H1 (cell line): ENCODE measurements at regions not wholly inside any gene's neighbourhood (a gene's known extent, or its start where the extent isn't known, plus 50 kb on each side); places are given as distances from the start of the nearest gene placed in this dataset.

Experiments
- CTCF ChIA-PET: fragments of 300-600 bp; sonication (Branson Sonifier 250); formaldehyde crosslinking; loops from one replicate; lab custom pipeline; 2021; ENCODE audit not compliant: partially characterized antibody; lab: Charles Lee
- POLR2A ChIA-PET: fragments of 300-600 bp; sonication (Branson Sonifier 250); formaldehyde crosslinking; loops from one replicate; lab custom pipeline; 2021; ENCODE audit warnings: inconsistent platforms; ENCODE audit not compliant: partially characterized antibody; lab: Charles Lee
- DNase-seq, 2 experiments: peaks; one replicate each; pipeline versions ENCODE4 v3.0.0 to v3.0.0-alpha.2; 2010 to 2022; ENCODE audit warnings: low spot score in 2 of 2, low read depth in 1 of 2, mixed read lengths in 1 of 2
- FAIRE-seq: peaks from 2 replicates; lab custom pipeline; 2011; peaks lifted over from hg19 to GRCh38; lab: Jason Lieb, UNC
- H2AFZ ChIP-seq: 2 replicates; pipeline ENCODE4 v1.8.1; 2012; ENCODE audit warnings: low read length, inconsistent platforms
- H2AK5ac ChIP-seq: 2 replicates; pipeline ENCODE4 v1.6.1; 2013; ENCODE audit warnings: low read depth, low read length
- H2BK120ac ChIP-seq: replicated peaks from 2 replicates; pipeline ENCODE3; 2013; ENCODE audit warnings: low read depth, low read length, inconsistent platforms
- H2BK12ac ChIP-seq: 2 replicates; pipeline ENCODE4 v1.6.1; 2013; ENCODE audit warnings: low read depth, low read length
- H2BK15ac ChIP-seq: 2 replicates; pipeline ENCODE4 v1.6.1; 2013; ENCODE audit warnings: low read length
- H2BK20ac ChIP-seq: 2 replicates; pipeline ENCODE4 v1.6.1; 2013; ENCODE audit warnings: low read length
- H2BK5ac ChIP-seq: 2 replicates; pipeline ENCODE4 v1.6.1; 2013; ENCODE audit warnings: low read depth, low read length
- H3K14ac ChIP-seq: 2 replicates; pipeline ENCODE4 v1.6.1; 2013; ENCODE audit warnings: inconsistent platforms; ENCODE audit not compliant: insufficient read length
- H3K18ac ChIP-seq: 2 replicates; pipeline ENCODE4 v1.6.1; 2013; ENCODE audit warnings: low read length; ENCODE audit errors: extremely low read depth
- H3K23ac ChIP-seq: 2 replicates; pipeline ENCODE4 v1.6.1; 2013; ENCODE audit warnings: inconsistent platforms; ENCODE audit not compliant: insufficient read length
- H3K23me2 ChIP-seq: 2 replicates; pipeline ENCODE4 v1.6.1; 2013; ENCODE audit warnings: low read depth, low read length
- H3K27ac ChIP-seq: 2 replicates; pipeline ENCODE4 v1.6.1; 2011; ENCODE audit warnings: low read depth, low read length, inconsistent platforms
- H3K27me3 ChIP-seq, 4 experiments: replicated peaks in 1 of 4; 1 replicate in 1 of 4; 2 replicates in 3 of 4; pipeline versions ENCODE4 v1.6.1 to v1.8.1; 2011 to 2013; ENCODE audit warnings: low read length in 3 of 4, mild to moderate bottlenecking in 3 of 4, inconsistent platforms in 2 of 4, mixed read lengths in 2 of 4, moderate library complexity in 1 of 4; ENCODE audit not compliant: control insufficient read depth in 3 of 4, insufficient read depth in 3 of 4; ENCODE audit errors: extremely low read depth in 1 of 4
- H3K36me3 ChIP-seq, 4 experiments: 2 replicates each; pipeline versions ENCODE4 v1.6.1 to v1.8.1; 2011 to 2013; ENCODE audit warnings: mild to moderate bottlenecking in 4 of 4, low read length in 3 of 4, moderate library complexity in 2 of 4, control low read depth in 1 of 4, inconsistent platforms in 1 of 4; ENCODE audit not compliant: insufficient read depth in 4 of 4, control insufficient read depth in 2 of 4
- H3K4ac ChIP-seq: replicated peaks from 2 replicates; pipeline ENCODE3; 2013; ENCODE audit warnings: low read length, low read depth, mixed read lengths, inconsistent platforms; ENCODE audit not compliant: insufficient read length
- H3K4me1 ChIP-seq, 4 experiments: replicated peaks in 1 of 4; 1 replicate in 1 of 4; 2 replicates in 3 of 4; pipeline versions ENCODE4 v1.6.1 to v1.8.1; 2011 to 2013; ENCODE audit warnings: low read length in 3 of 4, inconsistent platforms in 2 of 4, mixed read lengths in 1 of 4; ENCODE audit not compliant: insufficient read depth in 4 of 4, control insufficient read depth in 3 of 4
- H3K4me2 ChIP-seq, 2 experiments: 2 replicates each; pipeline versions ENCODE4 v1.6.1 to v1.8.1; 2011 to 2013; ENCODE audit warnings: low read depth in 2 of 2, low read length in 2 of 2, control low read depth in 1 of 2, inconsistent platforms in 1 of 2, mild to moderate bottlenecking in 1 of 2; ENCODE audit not compliant: insufficient read depth in 1 of 2
- H3K4me3 ChIP-seq, 4 experiments: fragments of 200-600, 300-600 bp in 1 of 4; sonication (generic), shearing (Covaris generic), sonication (Bioruptor Twin) in 1 of 4; 2 replicates each; pipeline versions ENCODE4 v1.5.1 to v1.8.1; 2011 to 2016; ENCODE audit warnings: low read length in 4 of 4, low read depth in 3 of 4, control low read depth in 2 of 4, inconsistent platforms in 2 of 4, mild to moderate bottlenecking in 2 of 4, mixed read lengths in 1 of 4, moderate library complexity in 1 of 4; ENCODE audit not compliant: insufficient read depth in 2 of 4; ENCODE audit errors: extremely low read depth in 1 of 4
- H3K56ac ChIP-seq: replicated peaks from 2 replicates; pipeline ENCODE3; 2013; ENCODE audit warnings: low read depth, mild to moderate bottlenecking, mixed read lengths, low read length, inconsistent platforms; ENCODE audit not compliant: insufficient read length
- H3K79me1 ChIP-seq: 2 replicates; pipeline ENCODE4 v1.6.1; 2013; ENCODE audit warnings: low read depth, low read length, control low read depth
- H3K79me2 ChIP-seq, 2 experiments: 2 replicates each; pipeline versions ENCODE4 v1.6.1 to v1.8.1; 2012 to 2013; ENCODE audit warnings: low read length in 2 of 2, mild to moderate bottlenecking in 2 of 2, inconsistent platforms in 1 of 2; ENCODE audit not compliant: insufficient read depth in 2 of 2, control insufficient read depth in 1 of 2
- H3K9ac ChIP-seq, 4 experiments: replicated peaks in 1 of 4; 1 replicate in 1 of 4; 2 replicates in 3 of 4; pipeline versions ENCODE4 v1.6.1 to v1.8.1; 2011 to 2013; ENCODE audit warnings: low read depth in 3 of 4, low read length in 3 of 4, control low read depth in 2 of 4, mild to moderate bottlenecking in 2 of 4, moderate library complexity in 2 of 4, inconsistent platforms in 1 of 4; ENCODE audit errors: extremely low read depth in 1 of 4
- H3K9me3 ChIP-seq, 2 experiments: 2 replicates each; pipeline versions ENCODE4 v1.6.1 to v1.8.1; 2012 to 2013; ENCODE audit warnings: mild to moderate bottlenecking in 2 of 2, moderate library complexity in 2 of 2, control low read depth in 1 of 2, inconsistent platforms in 1 of 2, low read depth in 1 of 2, low read length in 1 of 2, mixed read lengths in 1 of 2; ENCODE audit not compliant: insufficient read depth in 2 of 2
- H4K20me1 ChIP-seq, 2 experiments: replicated peaks in 1 of 2; 2 replicates each; pipeline versions ENCODE3 to v1.8.1; 2011 to 2013; ENCODE audit warnings: inconsistent platforms in 2 of 2, low read length in 2 of 2, mild to moderate bottlenecking in 1 of 2; ENCODE audit not compliant: insufficient read depth in 2 of 2, control insufficient read depth in 1 of 2
- H4K5ac ChIP-seq: 2 replicates; pipeline ENCODE4 v1.6.1; 2013; ENCODE audit warnings: low read length, low read depth, mixed read lengths, inconsistent platforms; ENCODE audit not compliant: insufficient read length
- H4K8ac ChIP-seq: 2 replicates; pipeline ENCODE4 v1.8.0; 2013; ENCODE audit warnings: mild to moderate bottlenecking, moderate library complexity, low read length, inconsistent platforms; ENCODE audit not compliant: insufficient read depth; ENCODE audit errors: extremely low read depth
- H4K91ac ChIP-seq: replicated peaks from 2 replicates; pipeline ENCODE3; 2013; ENCODE audit warnings: low read length, mixed read lengths, inconsistent platforms; ENCODE audit not compliant: insufficient read length
- ATF2 ChIP-seq: IDR thresholded peaks from 2 replicates; pipeline ENCODE4 v1.6.1; 2012; ENCODE audit warnings: low read length, inconsistent platforms
- EP300 ChIP-seq, 2 experiments: IDR thresholded peaks; 1 replicate in 1 of 2; 2 replicates in 1 of 2; pipeline ENCODE4 v1.6.1; 2011 to 2012; ENCODE audit warnings: low read depth in 2 of 2, low read length in 2 of 2, mild to moderate bottlenecking in 2 of 2, borderline replicate concordance in 1 of 2, inconsistent platforms in 1 of 2, moderate library complexity in 1 of 2
- EZH2 ChIP-seq: fragments of 200-600 bp; sonication (generic); IDR thresholded peaks from 2 replicates; pipeline ENCODE4 v1.7.1; 2012; ENCODE audit warnings: low read depth, mild to moderate bottlenecking, moderate library complexity, low read length, inconsistent platforms; ENCODE audit not compliant: severe bottlenecking
- HDAC2 ChIP-seq, 2 experiments: fragments of 300-600 bp in 1 of 2; sonication (generic) in 1 of 2; IDR thresholded peaks; 2 replicates each; pipeline ENCODE4 v1.6.1; 2011 to 2012; ENCODE audit warnings: low read depth in 2 of 2, low read length in 2 of 2, mild to moderate bottlenecking in 2 of 2, moderate library complexity in 2 of 2, borderline replicate concordance in 1 of 2, inconsistent platforms in 1 of 2
- KDM4A ChIP-seq: IDR thresholded peaks from one replicate; pipeline ENCODE4 v1.7.1; 2012; ENCODE audit warnings: low read depth, mild to moderate bottlenecking, moderate library complexity, low read length, inconsistent platforms; ENCODE audit not compliant: severe bottlenecking
- MAFK ChIP-seq: IDR thresholded peaks from 2 replicates; pipeline ENCODE4 v1.6.1; 2012; ENCODE audit warnings: low read depth, mild to moderate bottlenecking, improper control_type of control experiment, low read length
- RBBP5 ChIP-seq: IDR thresholded peaks from 2 replicates; pipeline ENCODE4 v1.7.1; 2012; ENCODE audit warnings: low read depth, mild to moderate bottlenecking, inconsistent platforms, low read length, moderate library complexity, borderline replicate concordance
- SIRT6 ChIP-seq: IDR thresholded peaks from one replicate; pipeline ENCODE4 v1.7.1; 2012; ENCODE audit warnings: low read length, inconsistent platforms
- SP2 ChIP-seq: IDR thresholded peaks from 2 replicates; pipeline ENCODE4 v1.6.1; 2012; ENCODE audit warnings: mild to moderate bottlenecking, low read length, inconsistent platforms
- whole genome bisulfite sequencing, 2 experiments: shearing (Covaris generic) in 1 of 2; methylation state at CpG; one replicate each; pipeline versions ENCODE4 v1.1.6 to v1.1.7; 2013 to 2015; ENCODE audit warnings: low lambda C conversion rate in 2 of 2, mixed read lengths in 2 of 2, inconsistent platforms in 1 of 2, low coverage in 1 of 2, missing lambda C conversion rate in 1 of 2; ENCODE audit not compliant: insufficient replicate concordance in 2 of 2, insufficient coverage in 1 of 2, insufficient read length in 1 of 2; ENCODE audit errors: extremely low coverage in 1 of 2, missing lambda C conversion rate in 1 of 2; 5-methylcytosine and 5-hydroxymethylcytosine counted together

- Histone ChIP-seq H2BK20ac (no peak overlapping the region), H3K18ac (no peak overlapping the region), H3K56ac (no peak overlapping the region), H3K23ac (no peak overlapping the region), H2BK120ac (no peak overlapping the region), H4K5ac (no peak overlapping the region), H3K9ac (no peak overlapping the region), H3K36me3 (no peaks in the 10 kb centered on the region), H2BK12ac (no peak overlapping the region), H3K4ac (no peak overlapping the region), H2AFZ (no peak overlapping the region), H3K4me1 (no peaks in the 10 kb centered on the region), H3K27me3 (no peaks in the 10 kb centered on the region), H3K14ac (no peak overlapping the region), H2BK15ac (no peak overlapping the region), H4K8ac (no peak overlapping the region), H2AK5ac (no peak overlapping the region), H4K91ac (no peak overlapping the region), H3K79me1 (no peaks in the 10 kb centered on the region), H4K20me1 (no peaks in the 10 kb centered on the region), H3K4me3 (no peak overlapping the region), H3K23me2 (no peaks in the 10 kb centered on the region), H3K9me3 (no peaks in the 10 kb centered on the region), H3K79me2 (no peaks in the 10 kb centered on the region), H3K27ac (no peak overlapping the region), H2BK5ac (no peak overlapping the region), H3K4me2 (no peak overlapping the region)
- 87% methylated on average over 2 of the region's 2 CpGs; no CpG with 5 or more reads in 1 of the 2 experiments for WGBS, 2 experiments
- FAIRE-seq (no peak), DNase-seq (no peak)
- CTCF ChIA-PET, result no interaction called here
- POLR2A ChIA-PET, result no interaction called here
- TF ChIP-seq MAFK, result no peak
- TF ChIP-seq SIRT6, result no peak
- no peak for TF ChIP-seq HDAC2 (IDR thresholded peaks at IDR 0.05; ENCODE audit: borderline replicate concordance in 1 of 2, low read depth in 2 of 2, low read length in 2 of 2)
- no peak for TF ChIP-seq EZH2
- TF ChIP-seq EP300 (IDR thresholded peaks at IDR 0.05; ENCODE audit: borderline replicate concordance in 1 of 2, low read depth in 2 of 2, low read length in 2 of 2), result no peak
- no peak for TF ChIP-seq RBBP5
- TF ChIP-seq KDM4A, result no peak
- no peak for TF ChIP-seq SP2
- no peak for TF ChIP-seq ATF2
These were observed 546.4 kb upstream of the PPP2R3A start for GRCh38 chr3:135419155-135419554.
